HG03175 (cell line): ENCODE measurements at regions not wholly inside any gene's neighbourhood (a gene's known extent, or its start where the extent isn't known, plus 50 kb on each side); places are given as distances from the start of the nearest gene placed in this dataset.
A peak's percentile ranks its signal among the peaks of the same experiment; 100 is the strongest.
"Not testable (repeated sequence)": the region's sequence is repeated elsewhere in the genome, so short reads cannot be mapped to it uniquely, and the experiment has no call there.

Experiments used
- ATAC-seq: cut with Tn5 transposase; IDR thresholded peaks from one replicate; pipeline ENCODE4 v1.9.1; 2021; ENCODE audit warnings: mild to moderate bottlenecking, moderate library complexity; ENCODE audit not compliant: unreplicated experiment

- ATAC-seq: no peak
Observed at GRCh38 chr7:81487516-81487915, 282.3 kb downstream of the HGF start.

GRCh38 chr7:81484261-81484660 is 285.6 kb downstream of the HGF start:
- ATAC-seq: no peak

- ATAC-seq: peak; percentile 60
Observed at GRCh38 chr7:81482600-81483186, 287.2 kb downstream of the HGF start.

- ATAC-seq: no peak
Observed at GRCh38 chr7:81478664-81479063, 291.2 kb downstream of the HGF start.

GRCh38 chr7:81478201-81478600 is 291.6 kb downstream of the HGF start:
- ATAC-seq: not testable (repeated sequence)

- no peak for ATAC-seq
Observed at GRCh38 chr7:81473236-81473635, 296.6 kb downstream of the HGF start.

GRCh38 chr7:81470724-81471379 is 299.0 kb downstream of the HGF start:
- no peak for ATAC-seq

GRCh38 chr7:81469869-81470723 is 299.8 kb downstream of the HGF start:
- ATAC-seq: no peak

- ATAC-seq: no peak
Observed at GRCh38 chr7:81469153-81469868, 300.5 kb downstream of the HGF start.

GRCh38 chr7:81468526-81468925 is 301.3 kb downstream of the HGF start:
- no peak for ATAC-seq

GRCh38 chr7:81467964-81468363 is 301.9 kb downstream of the HGF start:
- ATAC-seq: no peak

- no peak for ATAC-seq
Observed at GRCh38 chr7:81462672-81463071, 307.2 kb downstream of the HGF start.

- ATAC-seq: no peak
Observed at GRCh38 chr7:81460250-81461045, 309.4 kb downstream of the HGF start.

GRCh38 chr7:81459485-81459884 is 310.4 kb downstream of the HGF start:
- ATAC-seq: no peak

GRCh38 chr7:81457852-81458522 is 311.9 kb downstream of the HGF start:
- no peak for ATAC-seq

- ATAC-seq: not testable (repeated sequence)
Observed at GRCh38 chr7:81453770-81454169, 316.1 kb downstream of the HGF start.

GRCh38 chr7:81449105-81449504 is 320.7 kb downstream of the HGF start:
- ATAC-seq: no peak

- ATAC-seq: no peak
Observed at GRCh38 chr7:81447351-81447952, 322.4 kb downstream of the HGF start.

- no peak for ATAC-seq
Observed at GRCh38 chr7:81446212-81446611, 323.6 kb downstream of the HGF start.

- no peak for ATAC-seq
Observed at GRCh38 chr7:81445462-81445861, 324.4 kb downstream of the HGF start.
